ENCODE measurements at regions not wholly inside any gene's neighbourhood (a gene's known extent, or its start where the extent isn't known, plus 50 kb on each side); places are given as distances from the start of the nearest gene placed in this dataset.

- DNase-seq = no peak
These were observed 547.2 kb upstream of the CDH8 start for GRCh38 chr16:62583414-62583813.

- DNase-seq = no peak
These were observed 537.2 kb upstream of the CDH8 start for GRCh38 chr16:62573466-62573865.

- DNase-seq = no peak
These were observed 532.7 kb upstream of the CDH8 start for GRCh38 chr16:62568926-62569325.

- no peak for DNase-seq
These were observed 529.5 kb upstream of the CDH8 start for GRCh38 chr16:62565706-62566105.

- no peak for DNase-seq
These were observed 528.1 kb upstream of the CDH8 start for GRCh38 chr16:62564291-62564690.

- no peak for DNase-seq
These were observed 525.9 kb upstream of the CDH8 start for GRCh38 chr16:62562121-62562520.

- no peak for DNase-seq
These were observed 513.6 kb upstream of the CDH8 start for GRCh38 chr16:62549875-62550274.

GRCh38 chr16:62548095-62548494, 511.9 kb upstream of the CDH8 start:
- no peak for DNase-seq

- DNase-seq = no peak
These were observed 510.5 kb upstream of the CDH8 start for GRCh38 chr16:62546701-62547100.

GRCh38 chr16:62545039-62545438, 508.8 kb upstream of the CDH8 start:
- no peak for DNase-seq

- DNase-seq = no peak
These were observed 507.3 kb upstream of the CDH8 start for GRCh38 chr16:62543516-62543915.

GRCh38 chr16:62539657-62540056, 503.4 kb upstream of the CDH8 start:
- DNase-seq = no peak

GRCh38 chr16:62530426-62530825, 494.2 kb upstream of the CDH8 start:
- no peak for DNase-seq

- no peak for DNase-seq
These were observed 479.8 kb upstream of the CDH8 start for GRCh38 chr16:62516001-62516400.

GRCh38 chr16:62503073-62503472, 466.8 kb upstream of the CDH8 start:
- no peak for DNase-seq

- no peak for DNase-seq
These were observed 442.7 kb upstream of the CDH8 start for GRCh38 chr16:62478903-62479458.

GRCh38 chr16:62477796-62478195, 441.6 kb upstream of the CDH8 start:
- no peak for DNase-seq

- DNase-seq = no peak
These were observed 439.3 kb upstream of the CDH8 start for GRCh38 chr16:62475573-62475972.

- no peak for DNase-seq
These were observed 426.7 kb upstream of the CDH8 start for GRCh38 chr16:62462971-62463370.

GRCh38 chr16:62450291-62450690, 414.1 kb upstream of the CDH8 start:
- DNase-seq = no peak

- no peak for DNase-seq
These were observed 409.7 kb upstream of the CDH8 start for GRCh38 chr16:62445909-62446308.

GRCh38 chr16:62424206-62424605, 388.0 kb upstream of the CDH8 start:
- DNase-seq = no peak

GRCh38 chr16:62408760-62409159, 372.5 kb upstream of the CDH8 start:
- no peak for DNase-seq

GRCh38 chr16:62406387-62406786, 370.1 kb upstream of the CDH8 start:
- DNase-seq = no peak

GRCh38 chr16:62404842-62405611, 368.8 kb upstream of the CDH8 start:
- no peak for DNase-seq
